IMR-90 (cell line): ENCODE measurements at regions not wholly inside any gene's neighbourhood (a gene's known extent, or its start where the extent isn't known, plus 50 kb on each side); places are given as distances from the start of the nearest gene placed in this dataset.

Experiments used
- BHLHE40 ChIP-seq: fragments of 150-350 bp; IDR thresholded peaks from 2 replicates; pipeline ENCODE4 v1.6.1; 2016; ENCODE audit warnings: mild to moderate bottlenecking, low read depth, low read length
- CEBPB ChIP-seq: IDR thresholded peaks from 2 replicates; pipeline ENCODE4 v1.6.1; 2012; ENCODE audit warnings: low read depth, low read length, improper control_type of control experiment
- FOS ChIP-seq: fragments of 150-350 bp; IDR thresholded peaks from 2 replicates; pipeline ENCODE4 v1.6.1; 2016; ENCODE audit warnings: low read depth, low read length
- MAZ ChIP-seq: IDR thresholded peaks from 2 replicates; pipeline ENCODE4 v1.6.1; 2012; ENCODE audit warnings: low read depth, mild to moderate bottlenecking, low read length, improper control_type of control experiment, moderate library complexity, borderline replicate concordance
- MXI1 ChIP-seq: IDR thresholded peaks from 2 replicates; pipeline ENCODE4 v1.6.1; 2012; ENCODE audit warnings: low read depth, mild to moderate bottlenecking, low read length, moderate library complexity, borderline replicate concordance
- NFE2L2 ChIP-seq: fragments of 150-350 bp; IDR thresholded peaks from 2 replicates; pipeline ENCODE4 v1.6.1; 2016; ENCODE audit warnings: low read depth, mild to moderate bottlenecking, low read length
- POLR2A ChIP-seq: IDR thresholded peaks from 2 replicates; pipeline ENCODE4 v1.6.1; 2012; ENCODE audit warnings: mild to moderate bottlenecking, low read depth, low read length
- RAD21 ChIP-seq: IDR thresholded peaks from 2 replicates; pipeline ENCODE4 v1.6.1; 2012; ENCODE audit warnings: low read length, improper control_type of control experiment
- RCOR1 ChIP-seq: IDR thresholded peaks from 2 replicates; pipeline ENCODE4 v1.6.1; 2012; ENCODE audit warnings: mild to moderate bottlenecking, low read length, improper control_type of control experiment; ENCODE audit not compliant: insufficient replicate concordance
- RFX5 ChIP-seq: IDR thresholded peaks from 2 replicates; pipeline ENCODE4 v1.8.0; 2012; ENCODE audit warnings: low read depth, mild to moderate bottlenecking, low read length, moderate library complexity
- TF ChIP-seq, protein P1 (sequence below): conservative IDR thresholded peaks from 2 replicates; pipeline ENCODE4 v1.5.1; 2012; ENCODE audit warnings: mild to moderate bottlenecking, low read depth, low read length, improper control_type of control experiment
- TF ChIP-seq, protein P2 (sequence below): fragments of 150-350 bp; IDR thresholded peaks from 2 replicates; pipeline ENCODE4 v1.6.1; 2016; ENCODE audit warnings: low read depth, mild to moderate bottlenecking, low read length, moderate library complexity, borderline replicate concordance
- TF ChIP-seq, protein P3 (sequence below): fragments of 150-350 bp; IDR thresholded peaks from 2 replicates; pipeline ENCODE4 v1.6.1; 2017; ENCODE audit warnings: mild to moderate bottlenecking, antibody characterized with exemption, low read length, low read depth

DNA sequence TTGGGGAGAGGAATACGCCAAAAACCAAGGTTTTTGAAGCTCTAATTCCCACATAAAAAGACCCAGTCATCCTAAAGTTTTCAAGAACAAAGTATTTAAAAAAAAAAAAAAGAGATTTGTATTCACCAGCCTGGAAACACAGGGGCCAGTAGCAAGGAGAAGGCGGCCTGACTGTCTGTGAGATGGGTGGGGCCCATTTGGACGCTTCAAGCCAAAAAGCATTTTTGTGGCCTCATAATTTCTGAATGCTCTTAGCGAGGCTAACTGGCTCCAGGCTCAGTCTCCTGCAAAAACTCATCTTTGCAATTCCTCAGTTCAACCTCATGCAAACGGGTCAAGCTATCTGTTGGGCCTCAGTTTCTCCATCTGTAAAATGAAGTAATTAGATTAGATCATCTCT, 514.1 kb downstream of the MED13L start:
- TF ChIP-seq RAD21 = no peak
- TF ChIP-seq, protein P1, sequence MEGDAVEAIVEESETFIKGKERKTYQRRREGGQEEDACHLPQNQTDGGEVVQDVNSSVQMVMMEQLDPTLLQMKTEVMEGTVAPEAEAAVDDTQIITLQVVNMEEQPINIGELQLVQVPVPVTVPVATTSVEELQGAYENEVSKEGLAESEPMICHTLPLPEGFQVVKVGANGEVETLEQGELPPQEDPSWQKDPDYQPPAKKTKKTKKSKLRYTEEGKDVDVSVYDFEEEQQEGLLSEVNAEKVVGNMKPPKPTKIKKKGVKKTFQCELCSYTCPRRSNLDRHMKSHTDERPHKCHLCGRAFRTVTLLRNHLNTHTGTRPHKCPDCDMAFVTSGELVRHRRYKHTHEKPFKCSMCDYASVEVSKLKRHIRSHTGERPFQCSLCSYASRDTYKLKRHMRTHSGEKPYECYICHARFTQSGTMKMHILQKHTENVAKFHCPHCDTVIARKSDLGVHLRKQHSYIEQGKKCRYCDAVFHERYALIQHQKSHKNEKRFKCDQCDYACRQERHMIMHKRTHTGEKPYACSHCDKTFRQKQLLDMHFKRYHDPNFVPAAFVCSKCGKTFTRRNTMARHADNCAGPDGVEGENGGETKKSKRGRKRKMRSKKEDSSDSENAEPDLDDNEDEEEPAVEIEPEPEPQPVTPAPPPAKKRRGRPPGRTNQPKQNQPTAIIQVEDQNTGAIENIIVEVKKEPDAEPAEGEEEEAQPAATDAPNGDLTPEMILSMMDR = no peak
- TF ChIP-seq POLR2A = no peak
- TF ChIP-seq RCOR1 = no peak
- no peak for TF ChIP-seq CEBPB
- TF ChIP-seq BHLHE40 = no peak
- TF ChIP-seq, protein P2, sequence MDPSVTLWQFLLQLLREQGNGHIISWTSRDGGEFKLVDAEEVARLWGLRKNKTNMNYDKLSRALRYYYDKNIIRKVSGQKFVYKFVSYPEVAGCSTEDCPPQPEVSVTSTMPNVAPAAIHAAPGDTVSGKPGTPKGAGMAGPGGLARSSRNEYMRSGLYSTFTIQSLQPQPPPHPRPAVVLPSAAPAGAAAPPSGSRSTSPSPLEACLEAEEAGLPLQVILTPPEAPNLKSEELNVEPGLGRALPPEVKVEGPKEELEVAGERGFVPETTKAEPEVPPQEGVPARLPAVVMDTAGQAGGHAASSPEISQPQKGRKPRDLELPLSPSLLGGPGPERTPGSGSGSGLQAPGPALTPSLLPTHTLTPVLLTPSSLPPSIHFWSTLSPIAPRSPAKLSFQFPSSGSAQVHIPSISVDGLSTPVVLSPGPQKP = no peak
- TF ChIP-seq MAZ = no peak
- TF ChIP-seq, protein P3, sequence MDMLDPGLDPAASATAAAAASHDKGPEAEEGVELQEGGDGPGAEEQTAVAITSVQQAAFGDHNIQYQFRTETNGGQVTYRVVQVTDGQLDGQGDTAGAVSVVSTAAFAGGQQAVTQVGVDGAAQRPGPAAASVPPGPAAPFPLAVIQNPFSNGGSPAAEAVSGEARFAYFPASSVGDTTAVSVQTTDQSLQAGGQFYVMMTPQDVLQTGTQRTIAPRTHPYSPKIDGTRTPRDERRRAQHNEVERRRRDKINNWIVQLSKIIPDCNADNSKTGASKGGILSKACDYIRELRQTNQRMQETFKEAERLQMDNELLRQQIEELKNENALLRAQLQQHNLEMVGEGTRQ = no peak
- no peak for TF ChIP-seq FOS
- TF ChIP-seq RFX5 = no peak
- TF ChIP-seq NFE2L2 = no peak
- no peak for TF ChIP-seq MXI1
